ENCODE measurements at regions not wholly inside any gene's neighbourhood (a gene's known extent, or its start where the extent isn't known, plus 50 kb on each side); places are given as distances from the start of the nearest gene placed in this dataset.
A peak's percentile ranks its signal among the peaks of the same experiment; 100 is the strongest.

GRCh38 chr1:56223968-56224367, 355.4 kb downstream of the PLPP3 start:
- Histone ChIP-seq H4K20me1 (ENCODE audit: control insufficient read depth, insufficient read depth) (no peaks in the 10 kb centered on the region), H3K27ac (ENCODE audit: control insufficient read depth, insufficient read depth) (no peak overlapping the region), H3K79me2 (ENCODE audit: control insufficient read depth, insufficient read depth, low read length) (no peaks in the 10 kb centered on the region), H2AFZ (ENCODE audit: control insufficient read depth, low read depth, low read length) (no peak overlapping the region), H3K9ac (ENCODE audit: control insufficient read depth, insufficient read depth, low read length) (no peak overlapping the region), H3K4me2 (ENCODE audit: control insufficient read depth, insufficient read depth) (no peak overlapping the region), H3K9me3 (replicated peaks; ENCODE audit: control insufficient read depth, insufficient read depth, low read length) (no peaks in the 10 kb centered on the region), H3K27me3 (replicated peaks in 1 of 2; ENCODE audit: control insufficient read depth in 2 of 2, insufficient read depth in 2 of 2, low read length in 1 of 2) (no peaks in the 10 kb centered on the region), H3K36me3 (ENCODE audit: control insufficient read depth in 2 of 2, insufficient read depth in 2 of 2, low read length in 1 of 2) (no peaks in the 10 kb centered on the region), H3K4me3 (no peak overlapping the region), H3K4me1 (ENCODE audit: control insufficient read depth, insufficient read depth, low read length) (no peaks in the 10 kb centered on the region)
- 9% methylated on average over 2 of the region's 2 CpGs for WGBS (ENCODE audit: insufficient coverage, insufficient replicate concordance, low lambda C conversion rate, missing lambda C conversion rate)
- RAD21 ChIA-PET (ENCODE audit: unreplicated experiment), result interaction anchor here (0.6 to 2.7 kb wide), 3 partner anchors 13 to 360 kb away, joined by 3 to 11 read pairs (median 8); no protein-coding TSS in a partner anchor
- POLR2A ChIA-PET, result interaction anchor here (1.3 to 1.6 kb wide), 2 partner anchors 37 to 106 kb away, joined by 5 to 6 read pairs; no protein-coding TSS in a partner anchor
- SMC1A ChIA-PET (ENCODE audit: uncharacterized antibody, unreplicated experiment), result interaction anchor here (0.7 to 4.8 kb wide), 10 partner anchors 9 to 358 kb away, joined by 3 to 22 read pairs (median 4); no protein-coding TSS in a partner anchor
- ATAC-seq (no peak; the same call in 2 of the 3 replicates), FAIRE-seq (no peak), DNase-seq (ENCODE audit: low read depth, low spot score) (no peak)
- in situ Hi-C loops (cut with MboI), result no loop called here
- BruUV-seq (replicated peaks), result no TSS peak
- CTCF ChIA-PET, result interaction anchor here (1.0 to 1.7 kb wide), 4 partner anchors 45 to 102 kb away, joined by 3 to 4 read pairs (median 3); no protein-coding TSS in a partner anchor
- intact Hi-C loops (cut with micrococcal nuclease; ENCODE audit: unreplicated experiment), result no loop called here
- TF ChIP-seq, protein P1, sequence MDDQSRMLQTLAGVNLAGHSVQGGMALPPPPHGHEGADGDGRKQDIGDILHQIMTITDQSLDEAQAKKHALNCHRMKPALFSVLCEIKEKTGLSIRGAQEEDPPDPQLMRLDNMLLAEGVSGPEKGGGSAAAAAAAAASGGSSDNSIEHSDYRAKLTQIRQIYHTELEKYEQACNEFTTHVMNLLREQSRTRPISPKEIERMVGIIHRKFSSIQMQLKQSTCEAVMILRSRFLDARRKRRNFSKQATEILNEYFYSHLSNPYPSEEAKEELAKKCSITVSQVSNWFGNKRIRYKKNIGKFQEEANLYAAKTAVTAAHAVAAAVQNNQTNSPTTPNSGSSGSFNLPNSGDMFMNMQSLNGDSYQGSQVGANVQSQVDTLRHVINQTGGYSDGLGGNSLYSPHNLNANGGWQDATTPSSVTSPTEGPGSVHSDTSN (IDR thresholded peaks at IDR 0.05; ENCODE audit: insufficient replicate concordance, low read depth, low read length), result no peak
- no peak for TF ChIP-seq IRF4 (IDR thresholded peaks at IDR 0.05; ENCODE audit: low read depth, low read length)
- no peak for TF ChIP-seq TBL1XR1 (IDR thresholded peaks at IDR 0.05; ENCODE audit: low read depth, low read length)

- H3K4me1 ChIP-seq (ENCODE audit: control insufficient read depth, insufficient read depth, low read length), result no peaks in the 10 kb centered on the region
- intact Hi-C loops (cut with micrococcal nuclease; ENCODE audit: unreplicated experiment), result no loop called here
- DNase-seq (ENCODE audit: low read depth, low spot score) (no peak), ATAC-seq (peak; percentile 93), FAIRE-seq (no peak)
- H2AFZ ChIP-seq (ENCODE audit: control insufficient read depth, low read depth, low read length), result no peak overlapping the region
- ChIA-PET RAD21 (ENCODE audit: unreplicated experiment) (interaction anchor here (0.8 to 2.7 kb wide), 12 partner anchors 37 to 361 kb away, joined by 3 to 11 read pairs (median 4); no protein-coding TSS in a partner anchor), POLR2A (interaction anchor here (0.6 to 1.6 kb wide), 3 partner anchors 12 to 106 kb away, joined by 3 to 6 read pairs (median 5); no protein-coding TSS in a partner anchor), SMC1A (ENCODE audit: uncharacterized antibody, unreplicated experiment) (interaction anchor here (0.9 to 4.8 kb wide), 17 partner anchors 9 to 359 kb away, joined by 3 to 22 read pairs (median 4); no protein-coding TSS in a partner anchor), CTCF (interaction anchor here (1.0 to 1.2 kb wide), 5 partner anchors 18 to 109 kb away, joined by 3 to 4 read pairs (median 4); no protein-coding TSS in a partner anchor)
- no peak overlapping the region for H3K4me2 ChIP-seq (ENCODE audit: control insufficient read depth, insufficient read depth)
- H3K9ac ChIP-seq (ENCODE audit: control insufficient read depth, insufficient read depth, low read length), result no peak overlapping the region
- H3K79me2 ChIP-seq (ENCODE audit: control insufficient read depth, insufficient read depth, low read length), result no peaks in the 10 kb centered on the region
- no peak overlapping the region for H3K4me3 ChIP-seq
- H4K20me1 ChIP-seq (ENCODE audit: control insufficient read depth, insufficient read depth), result no peaks in the 10 kb centered on the region
- no peak overlapping the region for H3K27ac ChIP-seq (ENCODE audit: control insufficient read depth, insufficient read depth)
- BruUV-seq (replicated peaks), result no TSS peak
- H3K9me3 ChIP-seq (replicated peaks; ENCODE audit: control insufficient read depth, insufficient read depth, low read length), result no peaks in the 10 kb centered on the region
- no peaks in the 10 kb centered on the region for H3K27me3 ChIP-seq (replicated peaks in 1 of 2; ENCODE audit: control insufficient read depth in 2 of 2, insufficient read depth in 2 of 2, low read length in 1 of 2)
- in situ Hi-C loops (cut with MboI), result no loop called here
- H3K36me3 ChIP-seq (ENCODE audit: control insufficient read depth in 2 of 2, insufficient read depth in 2 of 2, low read length in 1 of 2), result no peaks in the 10 kb centered on the region
- TF ChIP-seq MAX (IDR thresholded peaks at IDR 0.05; ENCODE audit: low read depth, low read length) (no peak), ZBTB40 (IDR thresholded peaks at IDR 0.05; ENCODE audit: borderline replicate concordance) (no peak), MTA2 (IDR thresholded peaks at IDR 0.05; ENCODE audit: low read depth) (peak; percentile 90), WRNIP1 (IDR thresholded peaks at IDR 0.05; ENCODE audit: borderline replicate concordance, low read depth, low read length) (no peak), MYC (IDR thresholded peaks at IDR 0.05; ENCODE audit: insufficient read depth, insufficient read length, insufficient replicate concordance, low read length, severe bottlenecking) (no peak), IKZF1 (conservative IDR thresholded peaks at IDR 0.05) (peak; percentile 79), NR2F1 (conservative IDR thresholded peaks at IDR 0.05) (peak; percentile 85), NR2C1 (IDR thresholded peaks at IDR 0.05) (peak; percentile 24; the same call in 1 of the 2 replicates)
Observed at GRCh38 chr1:56222914-56223540, 356.3 kb downstream of the PLPP3 start.
